GM21526 (cell line): ENCODE measurements at regions not wholly inside any gene's neighbourhood (a gene's known extent, or its start where the extent isn't known, plus 50 kb on each side); places are given as distances from the start of the nearest gene placed in this dataset.

ENCODE experiments used
- ATAC-seq: cut with Tn5 transposase; IDR thresholded peaks from one replicate; pipeline ENCODE4 v1.9.1; 2021; ENCODE audit warnings: moderate library complexity; ENCODE audit not compliant: unreplicated experiment, low FRiP score

- ATAC-seq, result no peak
Measured at GRCh38 chr7:136079934-136080333, 102.8 kb upstream of the MTPN start.

- ATAC-seq, result no peak
Measured at GRCh38 chr7:136079478-136079892, 102.3 kb upstream of the MTPN start.

GRCh38 chr7:136079066-136079465 is 101.9 kb upstream of the MTPN start:
- ATAC-seq, result no peak

GRCh38 chr7:136078630-136079029 is 101.5 kb upstream of the MTPN start:
- ATAC-seq, result no peak

- no peak for ATAC-seq
Measured at GRCh38 chr7:136076954-136077353, 99.8 kb upstream of the MTPN start.

GRCh38 chr7:136074843-136075242 is 97.7 kb upstream of the MTPN start:
- no peak for ATAC-seq

GRCh38 chr7:136072447-136072846 is 95.3 kb upstream of the MTPN start:
- no peak for ATAC-seq

- no peak for ATAC-seq
Measured at GRCh38 chr7:136070736-136071505, 93.8 kb upstream of the MTPN start.

GRCh38 chr7:136069840-136070529 is 92.8 kb upstream of the MTPN start:
- ATAC-seq, result no peak

- no peak for ATAC-seq
Measured at GRCh38 chr7:136067277-136067676, 90.1 kb upstream of the MTPN start.

- ATAC-seq, result no peak
Measured at GRCh38 chr7:136066304-136067143, 89.4 kb upstream of the MTPN start.

GRCh38 chr7:136064627-136065237 is 87.6 kb upstream of the MTPN start:
- ATAC-seq, result no peak

- ATAC-seq, result no peak
Measured at GRCh38 chr7:136064081-136064480, 86.9 kb upstream of the MTPN start.

- ATAC-seq, result no peak
Measured at GRCh38 chr7:136063326-136063666, 86.1 kb upstream of the MTPN start.

- ATAC-seq, result no peak
Measured at GRCh38 chr7:136062625-136063325, 85.6 kb upstream of the MTPN start.

- no peak for ATAC-seq
Measured at GRCh38 chr7:136061433-136061832, 84.3 kb upstream of the MTPN start.

- no peak for ATAC-seq
Measured at GRCh38 chr7:136058546-136058945, 81.4 kb upstream of the MTPN start.

- no peak for ATAC-seq
Measured at GRCh38 chr7:136057509-136057908, 80.3 kb upstream of the MTPN start.

- ATAC-seq, result no peak
Measured at GRCh38 chr7:136056651-136057231, 79.6 kb upstream of the MTPN start.

- no peak for ATAC-seq
Measured at GRCh38 chr7:136055266-136055665, 78.1 kb upstream of the MTPN start.
